Ishikawa (cell line): ENCODE measurements at regions not wholly inside any gene's neighbourhood (a gene's known extent, or its start where the extent isn't known, plus 50 kb on each side); places are given as distances from the start of the nearest gene placed in this dataset.

ENCODE experiments used
- CEBPB ChIP-seq: IDR thresholded peaks from 2 replicates; pipeline ENCODE4 v1.6.1; 2012
- CREB1 ChIP-seq: IDR thresholded peaks from 2 replicates; pipeline ENCODE4 v1.6.1; 2012; ENCODE audit warnings: low read depth
- EGR1 ChIP-seq: IDR thresholded peaks from 2 replicates; pipeline ENCODE4 v1.6.1; 2012
- EP300 ChIP-seq: IDR thresholded peaks from 2 replicates; pipeline ENCODE4 v1.6.1; 2012; ENCODE audit warnings: borderline replicate concordance
- FOXM1 ChIP-seq: IDR thresholded peaks from 2 replicates; pipeline ENCODE4 v1.6.1; 2012; ENCODE audit warnings: low read depth, borderline replicate concordance
- NFIC ChIP-seq: IDR thresholded peaks from 2 replicates; pipeline ENCODE4 v1.6.1; 2012
- RAD21 ChIP-seq: IDR thresholded peaks from 2 replicates; pipeline ENCODE4 v1.6.1; 2012; ENCODE audit warnings: low read depth
- TAF1 ChIP-seq: IDR thresholded peaks from 2 replicates; pipeline ENCODE4 v1.6.1; 2012; ENCODE audit warnings: low read depth, mild to moderate bottlenecking
- TCF12 ChIP-seq: IDR thresholded peaks from 2 replicates; pipeline ENCODE4 v1.6.1; 2012; ENCODE audit warnings: low read depth
- TEAD4 ChIP-seq: IDR thresholded peaks from 2 replicates; pipeline ENCODE4 v1.6.1; 2012
- YY1 ChIP-seq: IDR thresholded peaks from 2 replicates; pipeline ENCODE4 v1.6.1; 2012; ENCODE audit warnings: low read depth
- ZBTB7A ChIP-seq: IDR thresholded peaks from 2 replicates; pipeline ENCODE4 v1.6.1; 2012; ENCODE audit warnings: low read depth
- TF ChIP-seq, protein P1 (sequence below): IDR thresholded peaks from 2 replicates; pipeline ENCODE4 v1.6.1; 2012
- TF ChIP-seq, protein P2 (sequence below): IDR thresholded peaks from 2 replicates; pipeline ENCODE4 v1.6.1; 2012; ENCODE audit warnings: low read depth, mild to moderate bottlenecking
- TF ChIP-seq, protein P3 (sequence below): IDR thresholded peaks from 2 replicates; pipeline ENCODE4 v1.6.1; 2012

DNA sequence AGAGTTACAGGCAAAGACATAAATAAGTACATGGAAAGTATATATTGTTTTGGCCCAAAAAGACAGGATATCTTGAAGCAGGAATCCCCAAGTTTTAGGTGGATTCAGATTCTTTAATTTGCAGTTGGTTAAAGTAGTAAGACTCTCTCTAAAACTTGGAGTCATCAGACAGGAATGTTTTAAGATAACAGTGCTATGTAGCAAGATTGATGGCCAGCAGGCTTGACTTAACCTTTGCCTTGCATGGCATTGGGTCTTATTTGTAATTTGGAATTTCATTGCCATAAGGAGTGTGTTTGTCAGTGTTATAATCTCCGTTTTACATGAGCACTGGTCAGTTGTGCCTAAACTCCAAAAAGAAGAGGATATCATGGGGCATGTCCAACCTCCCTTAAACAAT is 727.6 kb upstream of the CHRM3 start:
- TF ChIP-seq TEAD4 (no peak), EGR1 (no peak), FOXM1 (no peak), CREB1 (no peak), RAD21 (no peak), NFIC (no peak), TCF12 (no peak)
- TF ChIP-seq, protein P1, sequence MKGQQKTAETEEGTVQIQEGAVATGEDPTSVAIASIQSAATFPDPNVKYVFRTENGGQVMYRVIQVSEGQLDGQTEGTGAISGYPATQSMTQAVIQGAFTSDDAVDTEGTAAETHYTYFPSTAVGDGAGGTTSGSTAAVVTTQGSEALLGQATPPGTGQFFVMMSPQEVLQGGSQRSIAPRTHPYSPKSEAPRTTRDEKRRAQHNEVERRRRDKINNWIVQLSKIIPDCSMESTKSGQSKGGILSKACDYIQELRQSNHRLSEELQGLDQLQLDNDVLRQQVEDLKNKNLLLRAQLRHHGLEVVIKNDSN: no peak

DNA sequence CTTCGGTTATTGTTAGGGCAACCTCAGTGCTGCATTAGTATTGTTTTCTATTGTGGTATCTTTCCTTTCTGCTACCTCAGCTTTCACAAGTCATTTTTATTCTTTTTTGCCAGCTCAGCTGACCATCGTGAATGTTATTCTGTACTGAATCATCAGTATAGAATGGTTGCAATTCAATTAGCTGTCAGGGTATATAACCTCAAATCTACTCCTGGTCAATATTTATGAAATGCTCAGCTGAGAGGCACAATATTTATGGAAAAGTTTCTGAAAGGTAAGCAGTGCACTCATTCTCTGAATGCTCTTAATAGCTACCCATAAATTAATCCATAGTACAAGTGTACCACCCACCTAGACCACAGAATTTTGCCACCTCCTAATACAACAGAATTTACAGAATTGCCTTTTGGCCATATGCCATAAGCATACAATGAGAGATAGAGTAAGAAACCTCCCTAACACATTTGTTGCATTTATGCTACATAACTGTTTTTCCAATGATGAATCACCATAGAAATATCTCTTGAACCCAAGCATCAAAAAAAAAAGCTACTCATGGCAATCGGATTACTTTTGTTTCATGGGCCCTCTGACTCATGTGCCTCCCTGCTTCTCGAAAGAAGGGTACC is 732.6 kb upstream of the CHRM3 start:
- TF ChIP-seq ZBTB7A: no peak
- peak; percentile 16; the same call in 1 of the 2 replicates for TF ChIP-seq TEAD4
- no peak for TF ChIP-seq CEBPB
- TF ChIP-seq TCF12: 0 out of 2 replicates have a peak, but pooled peaks have one; percentile 16

DNA sequence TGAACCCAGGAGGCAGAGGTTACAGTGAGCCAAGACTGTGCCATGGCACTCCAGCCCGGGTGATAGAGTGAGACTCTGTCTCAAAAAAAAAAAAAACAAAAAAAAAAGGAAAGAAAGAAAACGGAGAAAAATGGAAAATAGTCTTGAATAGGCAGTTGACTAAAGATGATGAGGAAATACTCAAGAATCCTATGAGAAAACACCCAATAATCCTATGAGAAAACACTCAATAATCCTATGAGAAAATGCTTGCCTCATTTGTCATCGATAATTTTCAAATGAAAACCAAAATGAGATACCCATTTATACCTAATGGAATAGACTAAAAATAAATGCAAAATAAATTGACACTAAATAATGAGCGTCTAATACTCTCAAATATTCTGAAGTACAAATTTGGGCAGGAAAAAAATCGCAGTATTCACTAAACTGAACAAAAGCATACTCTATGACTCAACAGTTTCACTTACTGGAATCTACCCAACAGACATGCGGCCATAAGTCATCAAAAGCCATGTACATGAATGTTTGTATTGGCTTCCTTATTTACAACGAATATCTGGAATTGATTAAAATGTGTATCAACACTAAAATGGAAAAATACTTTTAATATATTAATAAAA is 733.9 kb upstream of the CHRM3 start:
- TF ChIP-seq EGR1 (no peak), RAD21 (no peak), YY1 (no peak), TAF1 (no peak), TEAD4 (no peak), NFIC (no peak), FOXM1 (no peak), ZBTB7A (no peak), EP300 (no peak), CEBPB (no peak), TCF12 (no peak), CREB1 (no peak)
- TF ChIP-seq, protein P2, sequence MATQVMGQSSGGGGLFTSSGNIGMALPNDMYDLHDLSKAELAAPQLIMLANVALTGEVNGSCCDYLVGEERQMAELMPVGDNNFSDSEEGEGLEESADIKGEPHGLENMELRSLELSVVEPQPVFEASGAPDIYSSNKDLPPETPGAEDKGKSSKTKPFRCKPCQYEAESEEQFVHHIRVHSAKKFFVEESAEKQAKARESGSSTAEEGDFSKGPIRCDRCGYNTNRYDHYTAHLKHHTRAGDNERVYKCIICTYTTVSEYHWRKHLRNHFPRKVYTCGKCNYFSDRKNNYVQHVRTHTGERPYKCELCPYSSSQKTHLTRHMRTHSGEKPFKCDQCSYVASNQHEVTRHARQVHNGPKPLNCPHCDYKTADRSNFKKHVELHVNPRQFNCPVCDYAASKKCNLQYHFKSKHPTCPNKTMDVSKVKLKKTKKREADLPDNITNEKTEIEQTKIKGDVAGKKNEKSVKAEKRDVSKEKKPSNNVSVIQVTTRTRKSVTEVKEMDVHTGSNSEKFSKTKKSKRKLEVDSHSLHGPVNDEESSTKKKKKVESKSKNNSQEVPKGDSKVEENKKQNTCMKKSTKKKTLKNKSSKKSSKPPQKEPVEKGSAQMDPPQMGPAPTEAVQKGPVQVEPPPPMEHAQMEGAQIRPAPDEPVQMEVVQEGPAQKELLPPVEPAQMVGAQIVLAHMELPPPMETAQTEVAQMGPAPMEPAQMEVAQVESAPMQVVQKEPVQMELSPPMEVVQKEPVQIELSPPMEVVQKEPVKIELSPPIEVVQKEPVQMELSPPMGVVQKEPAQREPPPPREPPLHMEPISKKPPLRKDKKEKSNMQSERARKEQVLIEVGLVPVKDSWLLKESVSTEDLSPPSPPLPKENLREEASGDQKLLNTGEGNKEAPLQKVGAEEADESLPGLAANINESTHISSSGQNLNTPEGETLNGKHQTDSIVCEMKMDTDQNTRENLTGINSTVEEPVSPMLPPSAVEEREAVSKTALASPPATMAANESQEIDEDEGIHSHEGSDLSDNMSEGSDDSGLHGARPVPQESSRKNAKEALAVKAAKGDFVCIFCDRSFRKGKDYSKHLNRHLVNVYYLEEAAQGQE: no peak
- TF ChIP-seq, protein P1: no peak
- TF ChIP-seq, protein P3, sequence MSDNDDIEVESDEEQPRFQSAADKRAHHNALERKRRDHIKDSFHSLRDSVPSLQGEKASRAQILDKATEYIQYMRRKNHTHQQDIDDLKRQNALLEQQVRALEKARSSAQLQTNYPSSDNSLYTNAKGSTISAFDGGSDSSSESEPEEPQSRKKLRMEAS: no peak

DNA sequence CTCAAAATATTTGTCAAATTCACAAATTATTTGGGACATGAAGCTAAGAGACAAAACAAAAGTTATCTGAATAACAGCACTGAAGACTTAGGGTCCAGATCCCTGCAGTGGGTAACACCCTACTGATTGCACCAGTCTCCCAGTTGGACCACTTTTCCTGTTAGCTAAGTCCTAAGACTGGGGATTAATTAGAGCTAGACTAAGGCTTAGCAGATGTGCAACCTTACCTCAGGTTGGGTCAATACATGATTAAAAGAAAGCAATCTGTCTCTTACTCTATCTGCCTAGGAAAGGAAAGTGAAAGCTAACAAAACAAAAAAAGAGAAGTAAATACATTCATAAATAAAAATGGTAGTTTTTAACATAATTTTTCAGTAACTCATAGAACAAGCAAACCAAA is 737.2 kb upstream of the CHRM3 start:
- no peak for TF ChIP-seq FOXM1
- TF ChIP-seq, protein P2: no peak
- no peak for TF ChIP-seq TEAD4
- no peak for TF ChIP-seq YY1
- TF ChIP-seq TCF12: no peak
- no peak for TF ChIP-seq CREB1
- no peak for TF ChIP-seq ZBTB7A
- no peak for TF ChIP-seq EP300
- TF ChIP-seq, protein P1: no peak
- TF ChIP-seq RAD21: no peak
- TF ChIP-seq, protein P3: no peak
- no peak for TF ChIP-seq CEBPB
- TF ChIP-seq NFIC: no peak
- no peak for TF ChIP-seq TAF1
- no peak for TF ChIP-seq EGR1

DNA sequence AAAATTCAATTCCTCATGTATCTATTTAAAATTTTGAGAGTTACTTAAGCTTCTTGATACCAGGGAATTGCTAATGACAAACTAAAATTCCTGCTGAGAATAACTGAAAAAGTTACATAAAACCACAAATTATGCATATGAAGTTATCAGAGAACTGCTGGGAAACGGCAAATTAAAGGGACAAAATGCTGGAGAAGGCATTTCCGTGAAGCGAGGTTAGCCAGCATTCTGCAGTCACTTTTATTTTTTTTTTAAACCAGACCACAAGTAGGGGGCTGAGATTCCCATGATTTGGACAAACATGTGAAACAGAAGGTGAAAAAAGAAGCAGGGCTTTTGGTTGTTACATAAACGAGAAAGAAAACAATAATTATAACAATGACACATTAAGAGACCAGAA is 737.6 kb upstream of the CHRM3 start:
- no peak for TF ChIP-seq ZBTB7A
- TF ChIP-seq YY1: no peak
- no peak for TF ChIP-seq NFIC
- no peak for TF ChIP-seq CEBPB
- TF ChIP-seq, protein P1: no peak
- no peak for TF ChIP-seq TAF1
- no peak for TF ChIP-seq RAD21
- TF ChIP-seq EGR1: no peak
- no peak for TF ChIP-seq TEAD4
- no peak for TF ChIP-seq CREB1
- no peak for TF ChIP-seq EP300
- no peak for TF ChIP-seq FOXM1
- TF ChIP-seq, protein P3: no peak
- TF ChIP-seq, protein P2: no peak
- TF ChIP-seq TCF12: no peak
